CD14-positive monocyte (primary cell): ENCODE measurements at regions not wholly inside any gene's neighbourhood (a gene's known extent, or its start where the extent isn't known, plus 50 kb on each side); places are given as distances from the start of the nearest gene placed in this dataset.

ENCODE experiments used
- DNase-seq, 3 donors: peaks; one replicate each; pipeline ENCODE4 v3.0.0-alpha.2; 2011 to 2022
- H2AFZ ChIP-seq: 2 replicates; pipeline ENCODE4 v1.6.0; 2012; ENCODE audit warnings: mild to moderate bottlenecking, low read depth, low read length, inconsistent platforms; ENCODE audit not compliant: insufficient read depth, poor library complexity, severe bottlenecking
- H3K27ac ChIP-seq, 2 donors: 1 replicate in 1 of 2; 2 replicates in 1 of 2; pipeline ENCODE4 v1.5.1; 2012 to 2013; ENCODE audit warnings: low read length in 2 of 2, control low read depth in 1 of 2, inconsistent platforms in 1 of 2, low read depth in 1 of 2, mild to moderate bottlenecking in 1 of 2
- H3K27me3 ChIP-seq, 2 donors: one replicate each; pipeline versions ENCODE4 v1.6.0 to v1.6.1; 2011 to 2013; ENCODE audit warnings: low read length in 2 of 2; ENCODE audit not compliant: control insufficient read depth in 2 of 2, insufficient read depth in 2 of 2
- H3K36me3 ChIP-seq, 2 donors: replicated peaks in 1 of 2; 1 replicate in 1 of 2; 2 replicates in 1 of 2; pipeline versions ENCODE4 v1.5.1 to v1.6.1; 2012 to 2013; ENCODE audit warnings: low read length in 2 of 2, control low read depth in 1 of 2, inconsistent platforms in 1 of 2, mild to moderate bottlenecking in 1 of 2; ENCODE audit not compliant: insufficient read depth in 2 of 2, control insufficient read depth in 1 of 2
- H3K4me1 ChIP-seq, 2 donors: 1 replicate in 1 of 2; 2 replicates in 1 of 2; pipeline versions ENCODE4 v1.5.1 to v1.6.1; 2012 to 2013; ENCODE audit warnings: low read length in 2 of 2, control low read depth in 1 of 2, inconsistent platforms in 1 of 2, mild to moderate bottlenecking in 1 of 2, moderate library complexity in 1 of 2; ENCODE audit not compliant: insufficient read depth in 2 of 2, control insufficient read depth in 1 of 2
- H3K4me2 ChIP-seq: replicated peaks from 2 replicates; pipeline ENCODE3; 2012; ENCODE audit warnings: low read length, moderate library complexity, mild to moderate bottlenecking; ENCODE audit not compliant: poor library complexity, severe bottlenecking; ENCODE audit errors: extremely low read depth
- H3K4me3 ChIP-seq, 3 experiments: fragments of 200-600 bp in 1 of 3; sonication (generic) in 1 of 3; replicated peaks in 1 of 3; 1 replicate in 2 of 3; 2 replicates in 1 of 3; pipeline ENCODE4 v1.5.1; 2011 to 2013; ENCODE audit warnings: low read length in 3 of 3, mild to moderate bottlenecking in 3 of 3, control low read depth in 2 of 3, low read depth in 2 of 3, inconsistent platforms in 1 of 3, moderate library complexity in 1 of 3
- H3K79me2 ChIP-seq: 2 replicates; pipeline ENCODE4 v1.6.0; 2012; ENCODE audit warnings: mild to moderate bottlenecking, control low read depth, inconsistent platforms, low read length, moderate library complexity; ENCODE audit not compliant: insufficient read depth
- H3K9ac ChIP-seq: 2 replicates; pipeline ENCODE4 v1.6.0; 2017; ENCODE audit warnings: low read length, mild to moderate bottlenecking; ENCODE audit not compliant: insufficient read depth, poor library complexity, severe bottlenecking
- H3K9me3 ChIP-seq, 2 donors: replicated peaks in 1 of 2; 1 replicate in 1 of 2; 2 replicates in 1 of 2; pipeline versions ENCODE4 v1.5.1 to v1.6.1; 2012 to 2013; ENCODE audit warnings: low read length in 2 of 2, control low read depth in 1 of 2; ENCODE audit not compliant: control insufficient read depth in 1 of 2, insufficient read depth in 1 of 2
- H4K20me1 ChIP-seq: 2 replicates; pipeline ENCODE4 v1.6.0; 2012; ENCODE audit warnings: mild to moderate bottlenecking, low read length, control low read depth, moderate library complexity; ENCODE audit not compliant: insufficient read depth
- H3K27ac Mint-ChIP-seq, 7 donors: one replicate each; pipeline ENCODE4 v1.8.0; 2020; ENCODE audit warnings: mild to moderate bottlenecking in 7 of 7, mixed read lengths in 7 of 7, moderate library complexity in 6 of 7, inconsistent platforms in 2 of 7
- H3K27me3 Mint-ChIP-seq, 3 donors: one replicate each; pipeline ENCODE4 v1.8.0; 2021 to 2022; ENCODE audit warnings: low read depth in 3 of 3, mild to moderate bottlenecking in 3 of 3, mixed read lengths in 3 of 3, moderate library complexity in 3 of 3, inconsistent platforms in 1 of 3
- H3K36me3 Mint-ChIP-seq, 2 donors: one replicate each; pipeline ENCODE4 v1.8.0; 2020; ENCODE audit warnings: mixed read lengths in 2 of 2, inconsistent platforms in 1 of 2, mild to moderate bottlenecking in 1 of 2
- H3K4me1 Mint-ChIP-seq: one replicate; pipeline ENCODE4 v1.8.0; 2020; ENCODE audit warnings: mild to moderate bottlenecking, mixed read lengths
- H3K4me3 Mint-ChIP-seq, 2 donors: one replicate each; pipeline ENCODE4 v1.8.0; 2020; ENCODE audit warnings: mild to moderate bottlenecking in 2 of 2, mixed read lengths in 2 of 2, moderate library complexity in 1 of 2
- H3K9me3 Mint-ChIP-seq, 7 donors: one replicate each; pipeline ENCODE4 v1.8.0; 2020 to 2022; ENCODE audit warnings: mixed read lengths in 7 of 7, mild to moderate bottlenecking in 6 of 7, moderate library complexity in 6 of 7, inconsistent platforms in 2 of 7
- WGBS: methylation state at CpG from one replicate; pipeline ENCODE4 v1.1.5; 2013; ENCODE audit warnings: missing lambda C conversion rate; ENCODE audit not compliant: insufficient coverage; 5-methylcytosine and 5-hydroxymethylcytosine counted together
- intact Hi-C, 2 donors: fragments of 100-400 bp; cut with micrococcal nuclease; formaldehyde crosslinking; loops; one replicate each; pipeline versions ENCODE4 v1.15.0 to v1.15.1; 2023
- TF ChIP-seq, protein P1 (sequence below): fragments of 200-600 bp; IDR thresholded peaks from one replicate; pipeline ENCODE4 v1.8.0; 2022; ENCODE audit warnings: antibody characterized with exemption, mild to moderate bottlenecking

DNA sequence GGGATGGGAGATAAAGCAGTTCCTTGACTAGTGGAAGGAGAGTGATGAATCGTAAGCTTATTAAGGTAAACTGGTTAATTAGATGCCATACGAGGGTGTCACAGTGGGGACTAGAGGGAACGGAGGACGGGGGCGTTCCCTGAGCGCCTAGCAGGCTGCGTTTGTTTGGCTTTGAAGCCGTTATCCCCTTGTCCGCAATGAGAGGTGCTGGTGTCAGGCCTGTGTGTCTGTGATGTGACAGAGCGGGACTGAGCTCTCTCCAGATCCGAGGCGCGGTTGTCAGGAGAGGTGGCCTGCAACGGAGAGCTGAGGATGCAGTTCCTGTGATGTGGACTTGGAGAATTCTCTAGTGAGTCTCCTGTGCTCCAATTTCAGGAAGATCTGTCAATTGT, 60.0 kb upstream of the PRPS1L1 start:
- Histone ChIP-seq H3K4me2 (no peak overlapping the region), H3K36me3 (no peaks in the 10 kb centered on the region), H3K79me2 (no peaks in the 10 kb centered on the region), H3K4me1 (peaks cover 6 to 12% of the 10 kb centered on the region in 2 donors), H3K27ac (no peak overlapping the region), H3K9me3 (peaks cover under 1 to 13% of the 10 kb centered on the region in 2 donors), H3K4me3 (no peak overlapping the region), H2AFZ (no peak overlapping the region), H3K27me3 (peaks cover 28 to 43% of the 10 kb centered on the region in 2 donors), H4K20me1 (no peaks in the 10 kb centered on the region), H3K9ac (no peak overlapping the region)
- Mint-ChIP-seq H3K4me1 (peaks cover 14% of the 10 kb centered on the region), H3K27me3 (peaks cover 31 to 49% (median 39%) of the 10 kb centered on the region in 3 donors), H3K4me3 (peak overlapping the region; percentile 90 to 94), H3K27ac (peak overlapping the region in 1 of 7 donors; percentile 4), H3K36me3 (peaks cover 3 to 8% of the 10 kb centered on the region in 2 donors), H3K9me3 (peaks cover under 1 to 19% (median 7%) of the 10 kb centered on the region in 7 donors)
- TF ChIP-seq, protein P1, sequence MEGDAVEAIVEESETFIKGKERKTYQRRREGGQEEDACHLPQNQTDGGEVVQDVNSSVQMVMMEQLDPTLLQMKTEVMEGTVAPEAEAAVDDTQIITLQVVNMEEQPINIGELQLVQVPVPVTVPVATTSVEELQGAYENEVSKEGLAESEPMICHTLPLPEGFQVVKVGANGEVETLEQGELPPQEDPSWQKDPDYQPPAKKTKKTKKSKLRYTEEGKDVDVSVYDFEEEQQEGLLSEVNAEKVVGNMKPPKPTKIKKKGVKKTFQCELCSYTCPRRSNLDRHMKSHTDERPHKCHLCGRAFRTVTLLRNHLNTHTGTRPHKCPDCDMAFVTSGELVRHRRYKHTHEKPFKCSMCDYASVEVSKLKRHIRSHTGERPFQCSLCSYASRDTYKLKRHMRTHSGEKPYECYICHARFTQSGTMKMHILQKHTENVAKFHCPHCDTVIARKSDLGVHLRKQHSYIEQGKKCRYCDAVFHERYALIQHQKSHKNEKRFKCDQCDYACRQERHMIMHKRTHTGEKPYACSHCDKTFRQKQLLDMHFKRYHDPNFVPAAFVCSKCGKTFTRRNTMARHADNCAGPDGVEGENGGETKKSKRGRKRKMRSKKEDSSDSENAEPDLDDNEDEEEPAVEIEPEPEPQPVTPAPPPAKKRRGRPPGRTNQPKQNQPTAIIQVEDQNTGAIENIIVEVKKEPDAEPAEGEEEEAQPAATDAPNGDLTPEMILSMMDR = no peak
- intact Hi-C loops = no loop called here
- WGBS = 91% methylated on average over 14 of the region's 14 CpGs
- no peak for DNase-seq

GRCh38 chr7:18096087-18096486, 68.4 kb upstream of the PRPS1L1 start:
- Histone ChIP-seq H3K27me3 (no peaks in the 10 kb centered on the region), H4K20me1 (no peaks in the 10 kb centered on the region), H3K9me3 (no peaks in the 10 kb centered on the region), H3K9ac (no peak overlapping the region), H3K79me2 (no peaks in the 10 kb centered on the region), H3K4me1 (no peaks in the 10 kb centered on the region), H2AFZ (no peak overlapping the region), H3K36me3 (no peaks in the 10 kb centered on the region), H3K4me2 (no peak overlapping the region), H3K4me3 (no peak overlapping the region), H3K27ac (no peak overlapping the region)
- Mint-ChIP-seq H3K36me3 (peaks cover 0 to 2% of the 10 kb centered on the region in 2 donors), H3K9me3 (peaks cover 0 to 5% (median 2%) of the 10 kb centered on the region in 7 donors), H3K4me3 (no peak overlapping the region), H3K27me3 (peaks cover 0 to 3% (median 2%) of the 10 kb centered on the region in 3 donors), H3K4me1 (no peaks in the 10 kb centered on the region), H3K27ac (no peak overlapping the region)
- no CpG with 5 or more reads among the region's 2 CpGs for WGBS
- intact Hi-C loops = no loop called here
- TF ChIP-seq, protein P1 = no peak
- DNase-seq = no peak
